Brain microvascular endothelial cell (primary cell): ENCODE measurements at regions not wholly inside any gene's neighbourhood (a gene's known extent, or its start where the extent isn't known, plus 50 kb on each side); places are given as distances from the start of the nearest gene placed in this dataset.

Experiments used
- DNase-seq: peaks from one replicate; pipeline ENCODE4 v3.0.0-alpha.2; 2020
- H3K27ac ChIP-seq: fragments of 250-450 bp; sonication (Bioruptor Pico); 2 replicates; pipeline ENCODE4 v1.5.1; 2020; ENCODE audit warnings: mild to moderate bottlenecking, moderate library complexity
- H3K27me3 ChIP-seq: fragments of 250-450 bp; sonication (Bioruptor Pico); replicated peaks from 2 replicates; pipeline ENCODE4 v1.5.1; 2020; ENCODE audit warnings: mild to moderate bottlenecking
- H3K36me3 ChIP-seq: fragments of 250-450 bp; sonication (Bioruptor Pico); replicated peaks from 2 replicates; pipeline ENCODE4 v1.5.1; 2020; ENCODE audit warnings: mild to moderate bottlenecking
- H3K4me3 ChIP-seq: 2 replicates; pipeline ENCODE4 v1.5.1; 2011; ENCODE audit warnings: low read depth, mild to moderate bottlenecking, control low read depth, low read length, moderate library complexity
- CTCF ChIP-seq: IDR thresholded peaks from 2 replicates; pipeline ENCODE4 v1.5.1; 2011; ENCODE audit warnings: low read depth, mild to moderate bottlenecking, moderate library complexity, low read length, control low read depth, inconsistent platforms; ENCODE audit errors: missing control alignments
- in situ Hi-C: cut with HindIII; loops from 2 replicates; pipeline ENCODE4 v1.10.0; 2017; ENCODE audit warnings: low sequenced_read_pairs, low pct_ligation_motif_present

DNA sequence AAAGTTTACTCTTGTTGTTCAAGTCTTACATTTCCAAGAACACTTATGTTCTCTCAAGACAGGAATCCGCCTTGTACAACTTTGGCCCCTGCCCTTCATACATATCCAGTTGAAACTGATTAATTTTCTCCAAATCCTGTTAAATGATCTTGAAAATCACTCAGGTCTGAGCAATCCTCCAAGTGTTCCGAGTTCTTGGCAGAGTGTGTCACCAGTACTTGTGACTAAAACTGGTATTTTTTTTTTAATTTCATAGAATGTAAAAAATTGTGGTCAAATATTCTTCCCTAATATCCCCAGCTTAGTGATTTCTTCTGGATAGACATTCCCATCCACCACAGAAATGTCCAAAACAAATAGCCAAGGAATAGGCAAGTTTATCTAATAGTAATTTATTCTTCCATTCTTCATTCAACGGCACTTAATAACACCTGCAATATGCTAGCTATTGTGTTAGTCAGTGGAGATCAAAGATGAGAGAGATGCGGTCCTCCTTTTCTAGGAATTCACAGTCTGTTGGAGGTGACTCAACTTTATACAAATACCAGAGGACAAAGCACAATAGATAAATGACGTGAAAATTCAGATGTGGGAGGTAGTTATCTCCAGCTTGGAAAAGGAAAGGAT lies 71.4 kb downstream of the DIRAS3 start:
- in situ Hi-C loops, result no loop called here
- no peak for TF ChIP-seq CTCF
- Histone ChIP-seq H3K27me3 (no peaks in the 10 kb centered on the region), H3K4me3 (no peak overlapping the region), H3K27ac (peak overlapping the region; percentile 74), H3K36me3 (no peaks in the 10 kb centered on the region)
- peak; percentile 82 for DNase-seq

DNA sequence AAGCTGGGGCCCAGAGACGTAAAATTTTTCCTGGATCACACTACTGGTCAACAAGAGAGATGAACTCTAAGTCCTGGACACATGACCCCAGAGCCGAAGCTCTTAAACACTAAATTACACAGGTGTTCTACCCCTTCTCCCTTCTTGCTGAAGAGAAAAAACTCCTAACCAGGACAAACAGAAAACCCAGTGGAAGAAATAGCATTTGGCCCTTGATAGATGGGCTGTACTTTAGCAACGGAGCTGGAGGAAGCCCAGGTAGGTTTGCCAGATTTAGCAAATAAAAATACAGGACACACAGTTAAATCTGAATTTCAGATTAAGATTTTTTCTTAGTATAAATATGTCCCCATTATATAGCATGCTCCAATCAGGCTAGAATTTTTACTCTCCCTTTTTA lies 72.7 kb downstream of the DIRAS3 start:
- no peaks in the 10 kb centered on the region for H3K27me3 ChIP-seq
- no peak overlapping the region for H3K27ac ChIP-seq
- DNase-seq, result no peak
- no peak for TF ChIP-seq CTCF
- H3K4me3 ChIP-seq, result no peak overlapping the region
- in situ Hi-C loops, result no loop called here
- no peaks in the 10 kb centered on the region for H3K36me3 ChIP-seq

GRCh38 chr1:67973051-67973450 lies 77.4 kb downstream of the DIRAS3 start:
- H3K4me3 ChIP-seq, result no peak overlapping the region
- peak overlapping the region; percentile 10 for H3K27ac ChIP-seq
- TF ChIP-seq CTCF, result no peak
- H3K27me3 ChIP-seq, result no peaks in the 10 kb centered on the region
- no peaks in the 10 kb centered on the region for H3K36me3 ChIP-seq
- DNase-seq, result no peak
- in situ Hi-C loops, result no loop called here

GRCh38 chr1:67970088-67970487 lies 80.3 kb downstream of the DIRAS3 start:
- peak; percentile 81 for DNase-seq
- H3K4me3 ChIP-seq, result no peak overlapping the region
- no peaks in the 10 kb centered on the region for H3K36me3 ChIP-seq
- no peaks in the 10 kb centered on the region for H3K27me3 ChIP-seq
- in situ Hi-C loops, result no loop called here
- no peak for TF ChIP-seq CTCF
- peak overlapping the region; percentile 66 for H3K27ac ChIP-seq

GRCh38 chr1:67969446-67969845 lies 81.0 kb downstream of the DIRAS3 start:
- no peak for TF ChIP-seq CTCF
- H3K4me3 ChIP-seq, result no peak overlapping the region
- DNase-seq, result no peak
- in situ Hi-C loops, result no loop called here
- H3K27me3 ChIP-seq, result no peaks in the 10 kb centered on the region
- H3K27ac ChIP-seq, result peak overlapping the region; percentile 66
- H3K36me3 ChIP-seq, result no peaks in the 10 kb centered on the region

DNA sequence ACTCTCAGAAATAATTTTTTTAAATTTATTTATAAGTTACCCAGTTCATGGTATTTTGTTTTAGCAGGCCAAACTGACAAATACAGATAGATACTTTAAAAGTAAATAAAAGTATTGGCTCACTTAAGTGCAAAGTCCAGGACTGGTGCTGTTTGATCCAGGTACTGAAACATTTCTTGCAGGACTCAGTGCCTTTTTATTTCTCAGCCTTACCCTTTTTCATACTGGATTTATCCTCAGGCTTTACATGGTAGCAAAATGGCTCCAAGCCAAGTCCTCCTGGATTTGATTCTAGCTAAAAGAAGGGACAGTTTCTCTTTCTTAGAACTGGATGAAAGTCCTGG lies 83.8 kb downstream of the DIRAS3 start:
- Histone ChIP-seq H3K4me3 (no peak overlapping the region), H3K27me3 (no peaks in the 10 kb centered on the region), H3K27ac (no peak overlapping the region), H3K36me3 (no peaks in the 10 kb centered on the region)
- no peak for DNase-seq
- in situ Hi-C loops, result no loop called here
- TF ChIP-seq CTCF, result no peak
